Left lung (tissue), 4 donors: ENCODE measurements at regions not wholly inside any gene's neighbourhood (a gene's known extent, or its start where the extent isn't known, plus 50 kb on each side); places are given as distances from the start of the nearest gene placed in this dataset.

Experiments used
- ATAC-seq: fragments of 200-7000 bp; cut with Tn5 transposase; one replicate; pipeline ENCODE4 v1.9.1; 2020; ENCODE audit warnings: moderate library complexity
- DNase-seq, 4 donors: peaks; one replicate each; pipeline ENCODE4 v3.0.0-alpha.2; 2013 to 2020
- H3K27ac ChIP-seq, 2 donors: fragments of 200-600 bp; sonication (generic) in 1 of 2; one replicate each; pipeline versions ENCODE4 v1.5.0 to v1.8.0; 2020 to 2021
- H3K27me3 ChIP-seq, 2 donors: fragments of 200-600 bp; sonication (generic) in 1 of 2; one replicate each; pipeline versions ENCODE4 v1.5.0 to v1.8.0; 2020 to 2021
- H3K36me3 ChIP-seq, 2 donors: fragments of 200-600 bp; sonication (generic) in 1 of 2; one replicate each; pipeline versions ENCODE4 v1.5.0 to v1.8.0; 2020 to 2021
- H3K4me1 ChIP-seq, 2 donors: fragments of 200-600 bp; one replicate each; pipeline ENCODE4 v1.8.0; 2021
- H3K4me3 ChIP-seq, 2 donors: fragments of 200-600 bp; sonication (generic) in 1 of 2; one replicate each; pipeline versions ENCODE4 v1.5.0 to v1.8.0; 2020 to 2021; ENCODE audit warnings: mild to moderate bottlenecking in 1 of 2
- H3K9me3 ChIP-seq, 2 donors: fragments of 200-600 bp; sonication (generic) in 1 of 2; one replicate each; pipeline versions ENCODE4 v1.5.0 to v1.8.0; 2020 to 2021
- CTCF ChIP-seq, 2 donors: fragments of 200-600 bp; sonication (generic) in 1 of 2; IDR thresholded peaks; one replicate each; pipeline versions ENCODE4 v1.5.0 to v1.8.0; 2021; ENCODE audit warnings: antibody characterized with exemption in 2 of 2
- intact Hi-C, 2 donors: fragments of 100-400 bp; cut with DNase I; formaldehyde crosslinking; loops; one replicate each; pipeline versions ENCODE4 v1.11.2 to v1.14.2; 2022
- donor health status: DM: no; HTN: yes; CAD: no.
- donor health status: DM: no; HTN: no; CAD: no.

- no peak for TF ChIP-seq CTCF (IDR thresholded peaks at IDR 0.05)
- Histone ChIP-seq H3K27me3 (peaks cover 0 to 6% of the 10 kb centered on the region in 2 donors), H3K4me3 (no peak overlapping the region), H3K27ac (no peak overlapping the region), H3K9me3 (peaks cover 0 to 4% of the 10 kb centered on the region in 2 donors), H3K4me1 (no peaks in the 10 kb centered on the region), H3K36me3 (no peaks in the 10 kb centered on the region)
- ATAC-seq (no peak), DNase-seq (peak in 1 of 4 donors; percentile 57)
- intact Hi-C loops, result no loop called here
Observed at GRCh38 chr10:131662851-131663250, 238.0 kb upstream of the PPP2R2D start.

DNA sequence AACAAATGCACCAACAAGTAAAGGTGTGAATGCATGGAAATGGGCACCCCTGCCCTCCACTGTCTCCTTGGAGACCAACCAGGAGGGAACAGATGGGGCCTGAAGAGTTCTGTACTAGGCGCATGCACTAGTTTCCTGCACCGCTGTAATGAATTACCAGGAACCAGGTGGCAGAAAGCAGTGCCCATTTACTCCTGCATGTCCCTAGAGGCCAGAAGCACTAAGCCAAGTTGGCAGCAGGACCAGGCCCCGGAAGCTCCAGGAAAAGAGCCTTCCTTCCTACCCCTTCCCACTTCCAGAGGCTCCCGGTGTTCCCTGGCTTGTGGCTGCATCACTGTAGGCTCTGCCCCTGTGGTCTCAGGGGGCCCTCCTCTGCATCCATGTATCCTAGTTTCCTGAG, 237.5 kb upstream of the PPP2R2D start:
- intact Hi-C loops, result no loop called here
- no peak for ATAC-seq
- no peak for TF ChIP-seq CTCF (IDR thresholded peaks at IDR 0.05)

DNA sequence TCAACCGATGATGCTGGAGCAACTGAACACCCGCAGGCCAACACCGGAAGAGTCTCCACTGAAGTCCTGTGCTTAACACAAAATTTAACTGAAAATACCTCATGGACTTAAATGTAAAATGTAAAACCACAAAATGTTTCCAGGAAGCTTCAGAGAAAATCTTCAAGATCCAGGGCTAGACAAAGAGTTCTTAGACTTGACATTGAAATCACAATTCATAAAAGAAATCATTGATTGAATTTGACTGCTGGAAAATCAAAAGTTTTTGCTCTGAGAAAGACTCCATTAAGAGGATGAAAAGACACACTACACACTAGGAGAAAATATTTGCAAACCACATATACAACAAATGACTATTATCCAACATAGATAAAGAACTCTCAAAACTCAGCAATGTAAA, 234.7 kb upstream of the PPP2R2D start:
- intact Hi-C loops, result no loop called here
- H3K27ac ChIP-seq, result no peak overlapping the region
- DNase-seq (no peak), ATAC-seq (no peak)
- no peaks in the 10 kb centered on the region for H3K9me3 ChIP-seq
- H3K36me3 ChIP-seq, result no peaks in the 10 kb centered on the region
- no peaks in the 10 kb centered on the region for H3K27me3 ChIP-seq
- TF ChIP-seq CTCF (IDR thresholded peaks at IDR 0.05), result no peak
- H3K4me1 ChIP-seq, result no peaks in the 10 kb centered on the region
- H3K4me3 ChIP-seq, result no peak overlapping the region

More for the DNA sequence above, 237.5 kb upstream of the PPP2R2D start:
- H3K36me3 ChIP-seq, result no peaks in the 10 kb centered on the region
- no peak overlapping the region for H3K27ac ChIP-seq
- H3K4me3 ChIP-seq, result no peak overlapping the region
- no peak for DNase-seq
- no peaks in the 10 kb centered on the region for H3K4me1 ChIP-seq
- H3K27me3 ChIP-seq, result peaks cover 0 to 6% of the 10 kb centered on the region in 2 donors
- peaks cover 0 to 4% of the 10 kb centered on the region in 2 donors for H3K9me3 ChIP-seq

DNA sequence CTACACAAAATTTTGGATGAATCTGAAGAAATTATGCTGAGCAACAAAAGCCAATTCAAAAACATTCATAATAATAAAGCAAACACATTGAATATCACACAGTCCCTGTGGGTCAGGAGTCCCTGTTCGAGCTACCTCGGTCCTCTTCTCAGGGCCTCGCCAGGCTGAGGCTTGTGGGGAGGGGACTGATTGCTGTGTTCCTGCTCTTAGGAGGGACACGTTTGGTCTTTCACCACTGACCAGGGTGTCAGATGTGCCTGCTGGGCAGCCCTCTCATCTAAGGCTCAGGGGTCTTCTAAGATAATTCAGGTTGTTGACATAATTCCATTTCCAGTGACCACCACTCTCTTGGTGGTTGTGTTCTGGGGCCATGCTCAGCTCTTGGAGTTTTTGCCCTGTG, 233.8 kb upstream of the PPP2R2D start:
- Histone ChIP-seq H3K4me3 (no peak overlapping the region), H3K27me3 (no peaks in the 10 kb centered on the region), H3K27ac (no peak overlapping the region), H3K9me3 (peaks cover 0 to 4% of the 10 kb centered on the region in 2 donors), H3K4me1 (no peaks in the 10 kb centered on the region), H3K36me3 (no peaks in the 10 kb centered on the region)
- no peak for TF ChIP-seq CTCF (IDR thresholded peaks at IDR 0.05)
- intact Hi-C loops, result no loop called here
- no peak for ATAC-seq
- DNase-seq, result no peak

- intact Hi-C loops, result no loop called here
- ATAC-seq, result no peak
- Histone ChIP-seq H3K4me3 (no peak overlapping the region), H3K4me1 (no peaks in the 10 kb centered on the region), H3K36me3 (no peaks in the 10 kb centered on the region), H3K27me3 (no peaks in the 10 kb centered on the region), H3K27ac (no peak overlapping the region), H3K9me3 (peaks cover 0 to 9% of the 10 kb centered on the region in 2 donors)
- peak in 1 of 4 donors; percentile 57 for DNase-seq
- no peak for TF ChIP-seq CTCF (IDR thresholded peaks at IDR 0.05)
Observed at GRCh38 chr10:131667561-131667960, 233.2 kb upstream of the PPP2R2D start.
